ENCODE measurements at regions not wholly inside any gene's neighbourhood (a gene's known extent, or its start where the extent isn't known, plus 50 kb on each side); places are given as distances from the start of the nearest gene placed in this dataset.

DNA sequence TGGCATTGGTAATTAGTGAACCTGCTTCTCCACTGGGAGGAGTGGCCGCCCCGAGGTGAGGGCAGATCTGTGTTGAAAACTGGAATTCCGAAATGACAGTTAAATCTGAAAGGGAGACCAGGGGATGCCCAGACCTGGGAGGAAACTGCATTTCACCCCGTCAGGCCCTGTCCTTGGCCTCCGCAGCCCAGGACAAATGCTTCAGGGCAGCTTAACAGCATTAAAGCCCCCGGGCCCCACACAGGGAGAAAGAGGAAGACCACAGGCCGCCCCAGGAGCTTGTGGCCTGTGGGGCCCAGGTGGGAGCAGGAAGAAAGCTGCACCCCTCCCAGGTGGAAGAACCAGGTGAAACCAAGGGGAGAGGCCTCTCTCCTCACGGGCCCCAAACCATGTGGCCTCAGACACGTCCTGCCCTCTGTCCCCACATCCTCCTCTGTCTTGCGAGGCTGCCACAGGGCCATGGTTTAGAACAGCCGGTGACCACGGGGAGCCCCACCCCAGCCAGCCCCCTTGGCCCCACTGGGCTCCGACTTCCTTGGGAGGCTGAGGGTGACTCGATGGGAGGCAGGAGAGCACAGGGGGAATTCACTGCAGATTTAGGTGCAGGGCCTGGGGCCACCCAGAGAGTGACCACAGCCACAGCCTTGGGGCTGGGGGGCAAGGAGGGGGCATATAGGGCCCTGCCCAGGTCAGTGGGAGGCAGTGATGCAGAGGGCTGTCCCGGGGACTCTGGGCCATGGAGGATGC lies 265.4 kb downstream of the ADGRD1 start:
- TF ChIP-seq SPI1 (IDR thresholded peaks at IDR 0.05; ENCODE audit: borderline replicate concordance, low read depth) (no peak), CTCF (IDR thresholded peaks at IDR 0.05; ENCODE audit: insufficient read depth, low read length) (no peak), GABPA (IDR thresholded peaks at IDR 0.05; ENCODE audit: low read depth) (no peak), POLR2AphosphoS5 (IDR thresholded peaks at IDR 0.05; ENCODE audit: low read depth) (no peak), REST (IDR thresholded peaks at IDR 0.05; ENCODE audit: insufficient replicate concordance, low read depth) (no peak)
